ENCODE measurements at regions not wholly inside any gene's neighbourhood (a gene's known extent, or its start where the extent isn't known, plus 50 kb on each side); places are given as distances from the start of the nearest gene placed in this dataset.
"Not testable (repeated sequence)": the region's sequence is repeated elsewhere in the genome, so short reads cannot be mapped to it uniquely, and the experiment has no call there.

- DNase-seq (ENCODE audit: low spot score): no peak
Observed at GRCh38 chr10:44743535-44743934, 167.6 kb upstream of the TMEM72 start.

DNA sequence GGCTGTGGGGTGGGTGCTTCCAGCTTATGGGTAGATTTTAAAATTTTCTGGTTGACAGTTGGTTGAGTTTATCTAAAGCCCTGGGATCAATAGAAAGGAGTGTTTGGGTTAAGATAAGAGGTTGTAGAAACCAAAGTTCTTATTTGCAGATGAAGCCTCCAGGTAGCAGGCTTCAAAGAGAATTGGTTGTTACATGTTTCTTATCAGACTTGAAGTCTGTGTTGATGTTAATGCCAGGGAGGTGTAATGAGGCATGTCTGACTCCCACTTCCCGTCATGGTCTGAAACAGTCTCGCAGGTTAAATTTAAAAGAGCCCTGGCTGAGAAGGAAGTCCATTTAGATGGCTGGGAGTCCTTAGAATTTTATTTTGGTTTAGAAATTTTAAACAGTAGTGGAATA lies 165.2 kb upstream of the TMEM72 start:
- no peak for DNase-seq (ENCODE audit: low spot score)

- DNase-seq (ENCODE audit: low spot score): no peak
Observed at GRCh38 chr10:44747593-44748172, 163.5 kb upstream of the TMEM72 start.

DNA sequence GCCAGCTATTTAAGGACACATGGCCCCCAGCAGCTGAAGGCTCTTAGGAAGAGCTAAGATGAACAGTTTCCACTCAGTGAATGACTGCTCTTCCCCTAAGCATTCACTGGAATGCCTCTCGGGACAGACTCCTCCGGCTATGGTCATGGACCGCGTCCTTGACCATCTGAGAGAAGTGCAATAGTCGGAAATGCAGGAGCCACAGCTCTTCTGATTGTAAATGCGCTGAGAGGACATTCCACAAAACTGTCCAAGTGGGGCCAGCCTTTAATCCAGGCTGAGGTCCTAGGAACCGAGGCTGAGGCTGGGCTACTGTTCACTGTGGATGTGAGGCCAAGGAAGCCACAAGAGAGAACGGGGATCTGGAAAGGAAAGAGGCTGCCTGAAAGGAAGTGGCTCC lies 162.0 kb upstream of the TMEM72 start:
- no peak for DNase-seq (ENCODE audit: low spot score)

GRCh38 chr10:44752451-44753441 lies 158.4 kb upstream of the TMEM72 start:
- DNase-seq (ENCODE audit: low spot score): no peak

DNA sequence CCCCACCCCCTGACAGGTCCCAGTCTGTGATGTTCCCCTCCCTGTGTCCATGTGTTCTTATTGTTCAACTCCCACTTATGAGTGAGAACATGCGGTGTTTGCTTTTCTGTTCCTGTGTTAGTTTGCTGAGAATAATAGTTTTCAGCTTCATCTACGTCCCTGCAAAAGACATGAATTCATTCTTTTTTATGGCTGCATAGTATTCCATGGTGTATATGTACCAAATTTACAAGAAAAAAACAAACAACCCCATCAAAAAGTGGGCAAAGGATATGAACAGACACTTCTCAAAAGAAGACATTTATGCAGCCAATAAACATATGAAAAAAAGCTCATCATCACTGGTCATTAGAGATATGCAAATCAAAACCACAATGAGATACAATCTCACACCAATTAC lies 156.8 kb upstream of the TMEM72 start:
- DNase-seq (ENCODE audit: low spot score): not testable (repeated sequence)

- DNase-seq (ENCODE audit: low spot score): no peak
Observed at GRCh38 chr10:44755481-44755880, 155.7 kb upstream of the TMEM72 start.

DNA sequence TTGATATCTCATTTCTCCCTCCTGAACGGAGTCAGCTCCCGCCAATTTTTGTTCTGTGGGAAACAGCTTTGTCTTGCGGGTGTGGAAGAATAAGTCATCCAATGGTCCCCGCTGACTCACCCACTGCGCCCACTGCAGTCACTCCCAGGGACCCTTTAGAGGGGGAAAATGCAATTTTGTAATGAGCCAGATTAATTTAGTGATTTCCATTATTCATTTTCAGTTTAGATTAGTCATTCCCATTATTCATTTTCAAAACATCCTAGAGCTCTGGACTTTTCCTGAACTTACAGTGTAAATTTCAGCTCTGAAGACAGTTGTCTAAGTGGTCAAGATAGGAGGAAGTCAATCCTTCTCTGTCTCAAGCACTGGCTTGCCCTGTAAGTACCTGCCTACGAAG lies 154.9 kb upstream of the TMEM72 start:
- DNase-seq (ENCODE audit: low spot score): no peak

DNA sequence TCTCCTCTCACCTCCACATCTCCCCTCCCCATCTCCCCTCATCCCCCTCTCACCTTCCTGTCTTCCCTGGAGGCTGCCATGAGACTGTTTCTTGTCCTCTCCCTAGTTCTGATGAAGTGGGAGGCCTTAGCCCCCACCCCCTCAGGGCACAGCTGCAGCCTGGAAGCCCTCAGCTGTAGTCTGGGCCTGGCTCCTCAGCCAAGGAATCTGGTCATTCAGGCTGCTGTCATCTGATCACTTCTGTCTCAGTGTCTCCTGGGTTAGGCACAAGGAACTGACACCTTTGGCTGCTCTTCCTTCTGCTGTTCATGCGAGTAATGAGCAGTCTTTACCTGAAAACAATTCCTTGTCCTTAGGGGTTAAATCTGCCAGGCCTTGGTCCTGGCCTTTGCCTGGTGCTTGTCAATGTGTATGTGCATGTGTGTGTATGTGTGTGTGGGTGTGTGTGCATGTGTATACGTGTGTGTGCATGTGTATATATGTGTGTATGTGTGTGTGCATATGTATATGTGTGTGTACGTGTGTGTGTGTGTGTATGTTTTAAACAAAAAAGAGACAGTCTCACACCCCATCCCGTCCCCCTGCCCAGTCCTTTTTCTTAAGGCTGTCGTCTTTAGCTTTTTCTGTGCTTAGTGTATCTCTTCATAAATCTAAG lies 153.5 kb upstream of the TMEM72 start:
- DNase-seq (ENCODE audit: low spot score): no peak

- DNase-seq (ENCODE audit: low spot score): no peak
Observed at GRCh38 chr10:44759122-44759521, 152.0 kb upstream of the TMEM72 start.

GRCh38 chr10:44760513-44760912 lies 150.6 kb upstream of the TMEM72 start:
- DNase-seq (ENCODE audit: low spot score): no peak

DNA sequence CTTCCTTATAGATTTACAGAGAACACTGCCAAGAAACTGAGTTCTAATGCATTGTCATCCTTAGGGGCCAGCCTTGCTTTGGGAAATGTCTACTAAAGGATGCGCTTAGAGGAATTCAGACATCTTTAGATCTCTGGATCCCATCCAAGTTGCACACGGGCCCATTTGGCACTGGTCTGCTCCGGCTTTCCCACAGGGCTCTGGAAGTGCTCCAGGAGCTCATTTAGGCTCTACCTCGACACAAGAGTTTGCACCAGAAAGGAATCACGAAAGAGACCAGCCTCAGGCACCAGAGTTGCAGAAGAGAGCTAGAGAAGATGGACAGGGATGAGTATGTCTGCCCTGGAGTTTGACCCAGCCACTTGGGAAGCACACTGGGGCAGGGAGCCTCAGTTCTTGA lies 150.1 kb upstream of the TMEM72 start:
- no peak for DNase-seq (ENCODE audit: low spot score)

DNA sequence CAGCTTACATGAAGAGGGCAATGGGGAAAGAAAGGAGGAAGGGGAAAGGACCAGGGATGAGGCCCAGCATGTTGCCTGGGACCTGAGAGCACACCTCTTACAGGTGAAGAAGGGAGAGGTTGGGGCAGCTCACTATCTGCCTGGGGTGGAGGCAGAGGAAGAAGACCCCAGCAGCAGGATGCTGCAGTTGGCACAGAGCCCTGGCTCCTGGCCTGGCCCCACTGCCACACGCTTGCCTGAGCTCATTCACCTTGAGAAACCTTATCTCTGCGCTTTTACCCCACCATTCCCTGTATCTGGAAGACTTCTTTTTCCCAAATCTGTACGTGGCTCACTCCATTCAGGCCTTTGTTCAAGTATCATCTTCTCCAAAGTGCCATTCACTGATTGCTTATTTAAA lies 147.8 kb upstream of the TMEM72 start:
- DNase-seq (ENCODE audit: low spot score): no peak

DNA sequence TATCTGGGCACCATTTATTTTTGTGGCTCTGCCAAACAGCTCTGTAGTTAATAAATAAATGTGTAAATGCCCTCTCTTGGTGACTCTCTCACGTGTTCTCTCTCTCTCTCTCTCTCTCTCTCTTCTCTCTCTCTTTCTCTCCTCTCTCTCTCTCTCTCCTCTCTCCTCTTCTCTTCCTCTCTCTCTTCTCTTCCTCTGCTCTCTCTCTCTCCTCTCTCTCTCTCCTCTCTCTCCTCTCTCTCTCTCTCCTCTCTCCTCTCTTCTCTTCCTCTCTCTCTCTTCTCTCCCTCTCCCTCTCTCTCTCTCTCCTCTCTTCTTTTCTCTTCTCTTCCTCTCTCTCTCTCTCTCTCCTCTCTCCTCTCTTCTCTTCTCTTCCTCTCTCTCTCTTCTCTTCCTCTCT lies 145.8 kb upstream of the TMEM72 start:
- no peak for DNase-seq (ENCODE audit: low spot score)

- no peak for DNase-seq (ENCODE audit: low spot score)
Observed at GRCh38 chr10:44766631-44767030, 144.5 kb upstream of the TMEM72 start.

- DNase-seq (ENCODE audit: low spot score): no peak
Observed at GRCh38 chr10:44769450-44769849, 141.7 kb upstream of the TMEM72 start.

DNA sequence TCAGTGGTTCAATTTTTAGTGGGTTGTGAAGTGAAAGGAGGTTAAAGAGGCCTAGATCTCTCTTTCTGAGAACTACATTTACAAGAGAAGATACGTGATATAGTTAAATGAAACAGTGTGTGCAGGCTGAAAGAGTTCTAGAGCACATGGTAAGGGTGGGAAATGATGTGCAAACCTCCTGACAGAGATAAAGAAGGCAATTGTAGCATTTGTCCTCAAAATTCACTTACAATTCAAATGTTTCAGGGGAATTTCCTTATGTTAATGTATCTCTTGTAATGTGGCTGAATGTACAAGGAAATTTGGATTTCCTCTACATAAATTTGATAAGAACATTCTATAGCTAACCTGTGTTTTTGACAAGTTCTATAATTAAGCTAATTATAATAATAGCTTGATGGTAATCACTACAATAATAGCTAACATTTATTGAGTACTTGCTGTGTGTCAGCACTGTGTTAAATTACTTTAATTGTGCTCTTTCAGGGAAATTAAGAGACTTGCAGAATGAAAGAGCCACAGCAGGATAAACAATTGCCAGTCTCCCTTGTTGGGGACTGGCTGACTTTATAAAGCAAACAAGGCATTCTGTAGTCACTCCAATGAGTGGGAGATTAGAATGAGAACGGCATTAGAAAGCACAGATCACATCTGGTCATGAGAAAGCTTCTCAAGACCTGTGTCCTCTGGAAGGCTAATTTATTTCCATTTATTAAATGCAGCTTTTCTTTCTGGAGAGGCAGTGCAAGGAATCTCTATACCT lies 139.7 kb upstream of the TMEM72 start:
- DNase-seq (ENCODE audit: low spot score): no peak

DNA sequence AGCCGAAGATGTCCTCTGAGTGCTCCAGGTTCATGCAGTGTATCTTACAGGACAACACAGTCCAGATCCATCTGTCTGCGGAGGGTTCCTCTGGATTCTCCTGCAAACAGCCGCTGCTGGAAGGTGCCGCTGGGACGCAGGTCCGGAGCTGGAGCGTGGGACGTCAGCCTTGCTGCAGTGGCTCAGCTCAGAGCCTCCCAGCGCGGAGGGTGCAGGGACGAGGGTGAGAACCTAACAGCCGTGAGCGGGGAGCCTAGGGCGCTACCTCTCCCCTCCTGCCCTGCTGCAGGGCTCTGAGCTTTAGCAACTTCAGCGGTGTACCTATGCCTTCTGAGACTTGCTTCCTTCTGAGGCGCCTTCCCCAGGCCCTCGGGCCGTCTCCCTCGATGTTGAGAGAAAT lies 137.6 kb upstream of the TMEM72 start:
- no peak for DNase-seq (ENCODE audit: low spot score)

DNA sequence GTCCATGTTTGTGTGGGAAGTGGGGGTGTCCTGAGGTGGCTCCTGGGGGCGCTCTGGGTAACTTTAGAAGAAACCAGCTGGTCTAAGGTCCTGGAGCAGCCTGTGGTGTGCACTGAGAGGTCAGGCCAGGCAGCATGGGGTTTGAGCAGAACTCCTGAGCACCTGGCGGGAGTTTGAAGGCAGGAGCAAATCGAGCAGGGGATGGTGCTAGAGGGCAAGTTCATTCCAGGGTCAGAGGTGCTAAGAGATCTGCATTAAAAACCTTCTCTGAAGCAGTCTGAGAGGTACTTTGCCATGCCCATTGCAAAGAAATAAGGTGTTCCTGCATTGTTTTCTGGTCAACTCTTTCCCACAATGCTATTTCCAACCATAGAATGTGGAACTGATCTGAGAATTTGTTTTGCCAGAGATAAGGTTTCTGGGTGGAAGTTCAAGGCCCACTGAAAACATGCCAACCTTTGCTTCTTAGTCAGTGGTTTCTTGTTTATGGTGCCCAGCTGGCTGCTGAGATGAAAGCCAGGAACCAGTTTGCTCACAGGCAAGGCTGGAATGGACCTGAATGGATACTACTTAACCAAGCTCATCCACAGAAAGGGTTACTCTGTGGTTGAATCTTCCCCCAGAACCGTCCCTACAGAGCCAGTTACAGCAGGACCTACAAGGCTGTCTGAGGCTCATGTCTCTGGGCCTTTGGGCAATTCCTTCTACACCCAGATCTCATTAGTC lies 136.3 kb upstream of the TMEM72 start:
- no peak for DNase-seq (ENCODE audit: low spot score)

- no peak for DNase-seq (ENCODE audit: low spot score)
Observed at GRCh38 chr10:44775402-44775741, 135.8 kb upstream of the TMEM72 start.

GRCh38 chr10:44776181-44776580 lies 135.0 kb upstream of the TMEM72 start:
- no peak for DNase-seq (ENCODE audit: low spot score)

GRCh38 chr10:44779511-44779910 lies 131.6 kb upstream of the TMEM72 start:
- no peak for DNase-seq (ENCODE audit: low spot score)

All from D341Med (cell line).